ENCODE measurements at regions not wholly inside any gene's neighbourhood (a gene's known extent, or its start where the extent isn't known, plus 50 kb on each side); places are given as distances from the start of the nearest gene placed in this dataset.

DNA sequence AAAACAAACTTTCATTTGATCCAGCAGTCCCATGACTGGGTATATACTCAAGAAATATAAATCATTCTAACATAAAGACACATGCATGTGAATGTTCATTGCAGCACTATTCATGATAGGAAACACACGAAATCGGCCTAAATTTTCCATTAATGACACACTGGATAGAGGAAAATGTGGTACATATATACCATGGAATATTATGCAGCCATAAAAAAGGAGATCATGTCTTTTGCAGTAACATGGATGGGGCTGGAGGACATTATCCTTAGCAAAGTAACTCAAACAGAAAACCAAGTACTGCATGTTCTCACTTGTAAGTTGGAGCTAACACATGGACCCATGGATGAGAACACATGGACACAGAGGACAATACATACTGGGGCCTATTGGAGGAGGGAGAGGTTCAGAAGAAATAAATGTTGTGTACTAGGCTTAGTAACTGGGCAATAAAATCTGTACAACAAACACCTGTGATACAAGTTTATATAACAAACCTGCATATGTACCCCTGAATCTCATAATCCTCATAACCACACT lies 283.6 kb downstream of the LMO7 start:
- DNase-seq = no peak

DNA sequence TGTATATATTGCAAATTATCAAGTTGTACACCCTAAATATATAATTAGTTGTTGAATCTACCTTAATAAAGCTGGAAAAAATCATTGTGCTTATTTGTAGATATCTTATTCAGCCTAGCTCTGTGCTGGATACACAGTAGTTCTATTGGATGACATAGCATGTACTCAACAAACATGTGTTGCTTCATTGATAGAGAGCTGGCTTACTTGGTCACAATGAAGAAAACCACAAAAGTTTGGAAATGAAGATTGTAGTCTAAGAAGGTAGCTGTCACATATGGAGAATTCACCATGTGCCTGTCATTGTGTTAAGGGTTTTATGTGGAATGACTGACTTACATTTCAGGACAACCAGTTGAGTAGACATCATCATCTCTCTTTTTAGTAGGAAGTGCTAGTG lies 278.9 kb downstream of the LMO7 start:
- DNase-seq = no peak

DNA sequence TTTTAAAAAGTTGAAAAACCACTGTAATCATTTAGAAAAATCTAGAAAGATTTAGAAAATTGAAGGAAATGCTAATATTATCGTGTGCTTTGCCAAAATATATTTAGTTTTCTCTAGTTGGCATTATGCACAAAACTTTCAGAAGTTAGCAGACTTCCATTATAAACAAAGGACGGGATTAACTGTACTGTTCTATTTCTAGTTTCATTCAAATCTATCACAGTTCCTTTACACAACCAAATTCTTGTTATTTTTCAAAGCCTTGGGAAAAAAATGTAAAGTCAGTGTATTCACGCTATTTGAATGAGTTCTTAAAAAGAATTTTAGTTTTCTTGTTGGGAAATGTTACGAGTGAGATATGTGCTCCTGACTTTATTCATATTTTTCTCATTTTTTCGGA lies 277.8 kb downstream of the LMO7 start:
- no peak for DNase-seq

DNA sequence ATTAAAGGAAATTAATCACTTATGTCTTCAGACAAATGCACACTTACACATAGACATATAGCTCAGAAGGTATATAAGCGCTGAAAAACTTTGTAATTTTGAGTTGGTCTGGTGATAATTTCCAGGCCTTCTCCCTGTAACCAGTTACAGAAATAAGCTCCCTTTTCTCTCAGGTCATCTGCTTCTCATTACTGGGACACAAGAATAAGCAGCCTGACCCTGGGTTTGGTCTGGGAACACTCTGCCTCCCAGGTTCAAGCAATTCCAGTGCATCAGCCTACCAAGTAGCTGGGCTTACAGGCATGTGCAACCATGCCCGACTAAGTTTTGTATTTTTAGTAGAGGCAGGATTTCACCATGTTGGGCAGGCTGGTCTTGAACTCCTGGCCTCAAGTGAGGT lies 274.5 kb downstream of the LMO7 start:
- no peak for DNase-seq
